Fibroblast of lung (primary cell): ENCODE measurements at regions not wholly inside any gene's neighbourhood (a gene's known extent, or its start where the extent isn't known, plus 50 kb on each side); places are given as distances from the start of the nearest gene placed in this dataset.

Experiments
- EZH2 ChIP-seq: IDR thresholded peaks from 2 replicates; pipeline ENCODE4 v1.5.1; 2012; ENCODE audit warnings: low read length, control low read depth, mild to moderate bottlenecking; ENCODE audit errors: missing control alignments
- TF ChIP-seq, protein P1 (sequence below), 2 donors: IDR thresholded peaks in 1 of 2; conservative IDR thresholded peaks in 1 of 2; 1 replicate in 1 of 2; 2 replicates in 1 of 2; pipeline ENCODE4 v1.5.1; 2011 to 2012; ENCODE audit warnings: low read length in 2 of 2, control low read depth in 1 of 2, inconsistent platforms in 1 of 2, low read depth in 1 of 2, mild to moderate bottlenecking in 1 of 2

DNA sequence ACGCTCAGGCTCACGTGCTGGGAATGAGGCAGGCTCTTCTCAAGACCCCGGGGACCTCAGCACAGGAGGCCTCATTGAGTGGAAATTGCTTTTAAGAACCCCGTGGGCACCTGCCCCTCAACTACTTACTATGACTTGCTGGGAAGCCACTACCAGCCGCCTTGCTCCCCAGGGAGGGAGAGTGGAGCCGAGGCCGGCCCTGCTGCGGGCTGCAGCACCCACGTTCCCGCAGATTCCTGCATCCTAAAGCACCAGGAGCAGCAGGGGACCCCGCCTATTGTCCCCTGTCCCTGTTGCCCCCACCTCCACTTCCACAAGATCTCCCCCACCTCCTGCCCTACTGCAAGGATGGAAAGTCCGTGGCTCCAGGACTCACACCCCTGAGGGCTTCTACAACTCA is 541.6 kb upstream of the PFKP start:
- TF ChIP-seq, protein P1, sequence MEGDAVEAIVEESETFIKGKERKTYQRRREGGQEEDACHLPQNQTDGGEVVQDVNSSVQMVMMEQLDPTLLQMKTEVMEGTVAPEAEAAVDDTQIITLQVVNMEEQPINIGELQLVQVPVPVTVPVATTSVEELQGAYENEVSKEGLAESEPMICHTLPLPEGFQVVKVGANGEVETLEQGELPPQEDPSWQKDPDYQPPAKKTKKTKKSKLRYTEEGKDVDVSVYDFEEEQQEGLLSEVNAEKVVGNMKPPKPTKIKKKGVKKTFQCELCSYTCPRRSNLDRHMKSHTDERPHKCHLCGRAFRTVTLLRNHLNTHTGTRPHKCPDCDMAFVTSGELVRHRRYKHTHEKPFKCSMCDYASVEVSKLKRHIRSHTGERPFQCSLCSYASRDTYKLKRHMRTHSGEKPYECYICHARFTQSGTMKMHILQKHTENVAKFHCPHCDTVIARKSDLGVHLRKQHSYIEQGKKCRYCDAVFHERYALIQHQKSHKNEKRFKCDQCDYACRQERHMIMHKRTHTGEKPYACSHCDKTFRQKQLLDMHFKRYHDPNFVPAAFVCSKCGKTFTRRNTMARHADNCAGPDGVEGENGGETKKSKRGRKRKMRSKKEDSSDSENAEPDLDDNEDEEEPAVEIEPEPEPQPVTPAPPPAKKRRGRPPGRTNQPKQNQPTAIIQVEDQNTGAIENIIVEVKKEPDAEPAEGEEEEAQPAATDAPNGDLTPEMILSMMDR (conservative IDR thresholded peaks at IDR 0.05 in 1 of 2, IDR thresholded peaks at IDR 0.05 in 1 of 2; ENCODE audit: low read depth in 1 of 2, low read length in 2 of 2): no peak
- no peak for TF ChIP-seq EZH2
